ENCODE measurements at regions not wholly inside any gene's neighbourhood (a gene's known extent, or its start where the extent isn't known, plus 50 kb on each side); places are given as distances from the start of the nearest gene placed in this dataset.

GRCh38 chr5:110977915-110978314 lies 93.6 kb upstream of the TSLP start:
- TF ChIP-seq CTCF (optimal IDR thresholded peaks at IDR 0.05 in 1 of 3, IDR thresholded peaks at IDR 0.05 in 1 of 3, conservative IDR thresholded peaks at IDR 0.05 in 1 of 3; ENCODE audit: extremely low read depth in 1 of 3, insufficient read depth in 2 of 3, low read length in 3 of 3) (no peak), EZH2 (IDR thresholded peaks at IDR 0.05; ENCODE audit: low read length) (no peak)
